Mucosa of descending colon (tissue), 3 donors: ENCODE measurements at regions not wholly inside any gene's neighbourhood (a gene's known extent, or its start where the extent isn't known, plus 50 kb on each side); places are given as distances from the start of the nearest gene placed in this dataset.

Experiments used
- ATAC-seq: fragments of 200-7000 bp; cut with Tn5 transposase; one replicate; pipeline ENCODE4 v1.9.1; 2020; ENCODE audit warnings: mild to moderate bottlenecking, moderate library complexity
- DNase-seq, 3 donors: peaks; one replicate each; pipeline ENCODE4 v3.0.0-alpha.2; 2020
- H3K36me3 ChIP-seq: fragments of 200-600 bp; one replicate; pipeline ENCODE4 v1.8.0; 2021; ENCODE audit warnings: low read depth, mild to moderate bottlenecking
- H3K4me1 ChIP-seq: fragments of 200-600 bp; one replicate; pipeline ENCODE4 v1.8.0; 2021; ENCODE audit warnings: low read depth, mild to moderate bottlenecking
- H3K4me3 ChIP-seq: fragments of 200-600 bp; one replicate; pipeline ENCODE4 v1.8.0; 2021; ENCODE audit warnings: mild to moderate bottlenecking
- H3K9me3 ChIP-seq: fragments of 200-600 bp; one replicate; pipeline ENCODE4 v1.8.0; 2021; ENCODE audit warnings: mild to moderate bottlenecking
- intact Hi-C, 2 donors: fragments of 100-400 bp; cut with DNase I in 1 of 2; cut with micrococcal nuclease in 1 of 2; formaldehyde crosslinking; loops; one replicate each; pipeline versions ENCODE4 v1.11.0 to v1.11.1; 2022; cut with DNase I, micrococcal nuclease
- TF ChIP-seq, protein P1 (sequence below): fragments of 200-600 bp; IDR thresholded peaks from one replicate; pipeline ENCODE4 v1.8.0; 2022; ENCODE audit warnings: antibody characterized with exemption, mild to moderate bottlenecking
- donor health status: DM: no; HTN: no; CAD: no; lungs with moderate emphysema.
- donor health status: DM: no; HTN: no; CAD: no.
- donor health status: DM: no; HTN: yes; CAD: no.

DNA sequence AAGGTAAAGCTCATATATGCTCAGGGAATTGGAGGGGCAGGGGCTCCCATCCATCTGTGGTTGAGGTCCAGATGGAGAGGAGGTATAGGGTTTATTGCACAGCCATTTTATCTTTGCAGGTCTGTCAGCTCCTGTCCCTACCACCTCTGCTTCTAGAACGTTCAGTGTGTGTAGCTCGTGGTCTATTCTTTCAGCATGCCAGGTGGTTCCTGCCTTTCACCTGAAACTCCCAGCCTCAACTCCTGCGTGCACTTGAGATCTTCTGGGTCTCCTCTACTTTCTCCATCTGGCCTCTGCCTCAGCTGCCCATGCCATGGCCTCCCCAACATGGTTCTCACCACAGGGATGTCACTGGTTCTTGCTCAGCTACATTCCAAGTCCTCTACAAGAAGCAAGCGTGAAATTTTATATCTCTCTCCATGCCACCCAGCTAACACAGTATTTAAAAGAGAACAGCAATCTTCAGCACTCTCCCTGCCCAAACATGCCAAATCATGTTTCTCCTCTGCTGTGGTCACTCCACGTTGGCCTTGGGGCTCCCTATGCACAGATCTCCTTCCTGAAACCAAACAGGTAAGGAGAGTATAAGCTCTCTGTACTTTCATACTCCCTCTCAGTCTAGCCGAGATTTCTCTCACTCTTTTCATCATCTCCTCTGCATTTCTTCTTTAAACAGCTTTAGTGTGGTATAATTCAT lies 157.8 kb upstream of the TRPC6 start:
- Histone ChIP-seq H3K9me3 (no peaks in the 10 kb centered on the region), H3K4me3 (no peak overlapping the region), H3K36me3 (no peaks in the 10 kb centered on the region), H3K4me1 (no peaks in the 10 kb centered on the region)
- ATAC-seq: no peak
- TF ChIP-seq, protein P1, sequence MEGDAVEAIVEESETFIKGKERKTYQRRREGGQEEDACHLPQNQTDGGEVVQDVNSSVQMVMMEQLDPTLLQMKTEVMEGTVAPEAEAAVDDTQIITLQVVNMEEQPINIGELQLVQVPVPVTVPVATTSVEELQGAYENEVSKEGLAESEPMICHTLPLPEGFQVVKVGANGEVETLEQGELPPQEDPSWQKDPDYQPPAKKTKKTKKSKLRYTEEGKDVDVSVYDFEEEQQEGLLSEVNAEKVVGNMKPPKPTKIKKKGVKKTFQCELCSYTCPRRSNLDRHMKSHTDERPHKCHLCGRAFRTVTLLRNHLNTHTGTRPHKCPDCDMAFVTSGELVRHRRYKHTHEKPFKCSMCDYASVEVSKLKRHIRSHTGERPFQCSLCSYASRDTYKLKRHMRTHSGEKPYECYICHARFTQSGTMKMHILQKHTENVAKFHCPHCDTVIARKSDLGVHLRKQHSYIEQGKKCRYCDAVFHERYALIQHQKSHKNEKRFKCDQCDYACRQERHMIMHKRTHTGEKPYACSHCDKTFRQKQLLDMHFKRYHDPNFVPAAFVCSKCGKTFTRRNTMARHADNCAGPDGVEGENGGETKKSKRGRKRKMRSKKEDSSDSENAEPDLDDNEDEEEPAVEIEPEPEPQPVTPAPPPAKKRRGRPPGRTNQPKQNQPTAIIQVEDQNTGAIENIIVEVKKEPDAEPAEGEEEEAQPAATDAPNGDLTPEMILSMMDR: no peak
- intact Hi-C loops: no loop called here
- no peak for DNase-seq

DNA sequence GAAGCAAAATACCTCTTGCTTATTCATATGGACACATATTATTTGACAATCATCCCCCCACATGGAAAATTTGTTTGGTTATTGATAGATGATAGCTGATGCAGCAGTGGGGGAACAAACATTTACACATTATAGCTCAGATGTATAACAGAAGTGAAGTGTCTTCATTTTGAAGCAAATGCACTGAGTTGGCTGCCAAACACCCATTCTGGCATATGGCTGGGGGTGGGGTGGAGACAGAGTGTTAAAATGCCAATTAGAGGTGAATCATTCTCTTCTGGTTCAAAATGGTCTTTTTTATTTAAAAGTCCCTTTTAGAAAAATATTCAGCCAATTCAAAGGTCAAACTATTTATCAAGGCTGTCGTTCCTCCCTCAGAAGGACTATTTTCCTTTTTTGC lies 157.3 kb upstream of the TRPC6 start:
- H3K4me1 ChIP-seq: no peaks in the 10 kb centered on the region
- DNase-seq: no peak
- no peaks in the 10 kb centered on the region for H3K9me3 ChIP-seq
- TF ChIP-seq, protein P1: no peak
- ATAC-seq: no peak
- no peak overlapping the region for H3K4me3 ChIP-seq
- H3K36me3 ChIP-seq: no peaks in the 10 kb centered on the region
- intact Hi-C loops: no loop called here

DNA sequence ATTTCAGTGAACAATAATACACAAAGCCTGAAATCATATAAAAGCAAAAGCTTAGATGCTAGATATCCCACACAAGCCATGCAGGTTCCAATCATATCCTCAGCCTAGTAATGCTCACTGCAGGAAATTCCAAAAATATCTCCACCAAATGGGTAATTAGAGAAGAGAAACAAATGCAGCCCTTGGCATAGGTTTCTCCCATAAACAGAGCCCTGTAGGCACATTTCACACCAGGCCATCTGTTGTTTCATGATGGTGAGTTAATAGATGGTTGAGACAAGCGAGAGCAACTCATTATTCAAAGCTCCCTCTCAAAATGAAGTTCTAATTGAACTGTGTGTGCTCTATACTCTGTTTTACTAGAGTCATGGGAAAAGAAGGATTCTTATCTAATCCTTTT lies 154.6 kb upstream of the TRPC6 start:
- H3K9me3 ChIP-seq: no peaks in the 10 kb centered on the region
- TF ChIP-seq, protein P1: no peak
- intact Hi-C loops: no loop called here
- no peak overlapping the region for H3K4me3 ChIP-seq
- H3K4me1 ChIP-seq: no peaks in the 10 kb centered on the region
- DNase-seq (no peak), ATAC-seq (no peak)
- H3K36me3 ChIP-seq: no peaks in the 10 kb centered on the region

DNA sequence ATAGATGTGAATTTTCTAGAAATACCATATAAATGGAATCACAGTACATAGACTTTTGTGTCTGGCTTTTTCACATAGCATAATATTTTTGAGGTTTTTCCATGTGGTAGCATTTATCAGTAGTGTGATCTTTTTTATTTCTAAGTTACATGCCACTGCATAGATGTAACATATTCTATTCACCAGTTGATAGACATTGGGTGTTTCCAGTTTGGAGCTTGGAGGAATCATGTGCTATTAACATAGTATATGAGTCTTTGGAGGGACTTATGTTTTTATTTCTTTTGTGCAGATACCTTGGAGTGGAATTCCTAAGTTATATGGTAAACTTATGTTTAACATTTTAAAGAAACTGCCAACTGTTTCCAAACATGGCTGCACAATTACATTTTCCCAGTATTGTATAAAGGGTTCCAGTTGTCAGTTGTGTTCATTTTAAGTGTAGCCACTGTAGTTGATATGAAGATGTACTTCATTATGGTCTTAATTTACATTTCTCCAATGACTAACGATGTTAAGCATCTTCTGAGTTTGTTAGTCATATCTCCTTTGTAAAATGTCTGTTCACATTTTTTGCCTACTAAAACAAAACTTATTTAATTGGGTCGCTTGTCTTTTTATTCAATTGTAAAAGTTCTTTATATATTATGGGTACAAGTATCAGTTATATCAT lies 145.7 kb upstream of the TRPC6 start:
- ATAC-seq (no peak), DNase-seq (no peak)
- Histone ChIP-seq H3K4me1 (no peaks in the 10 kb centered on the region), H3K4me3 (no peak overlapping the region), H3K9me3 (no peaks in the 10 kb centered on the region), H3K36me3 (no peaks in the 10 kb centered on the region)
- intact Hi-C loops: no loop called here
- TF ChIP-seq, protein P1: no peak

DNA sequence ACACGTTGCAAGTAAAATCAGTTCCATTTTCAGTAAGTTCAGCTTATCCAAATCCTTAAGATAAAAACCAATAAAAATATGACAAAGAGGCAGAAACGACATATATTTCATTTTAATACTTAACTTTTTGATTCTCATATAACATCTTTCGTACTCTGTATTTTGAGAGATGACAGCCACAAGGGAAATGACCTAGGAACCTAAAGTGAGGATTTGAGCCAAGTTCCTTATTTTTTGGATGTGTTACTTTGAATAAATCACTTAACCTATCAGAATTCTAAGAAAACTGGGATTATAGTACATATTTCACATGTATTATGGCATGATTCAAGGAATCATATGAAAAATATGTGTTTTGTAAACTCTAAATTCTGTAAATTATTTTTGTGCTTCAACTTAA lies 143.6 kb upstream of the TRPC6 start:
- no peak for ATAC-seq
- intact Hi-C loops: no loop called here

More for the DNA sequence above, 143.6 kb upstream of the TRPC6 start:
- DNase-seq: no peak
- TF ChIP-seq, protein P1: no peak
- Histone ChIP-seq H3K9me3 (no peaks in the 10 kb centered on the region), H3K4me3 (no peak overlapping the region), H3K36me3 (no peaks in the 10 kb centered on the region), H3K4me1 (no peaks in the 10 kb centered on the region)
